Lung (tissue), 11 donors: ENCODE measurements at regions not wholly inside any gene's neighbourhood (a gene's known extent, or its start where the extent isn't known, plus 50 kb on each side); places are given as distances from the start of the nearest gene placed in this dataset.

Experiments used
- ATAC-seq: fragments of 200-7000 bp; cut with Tn5 transposase; one replicate; pipeline ENCODE4 v1.9.1; 2020; ENCODE audit warnings: moderate number of reproducible peaks; ENCODE audit not compliant: insufficient read depth, low FRiP score
- DNase-seq, 3 donors: peaks; one replicate each; pipeline ENCODE4 v3.0.0-alpha.2; 2013 to 2017
- H3K27ac ChIP-seq, 2 donors: one replicate each; pipeline ENCODE4 v1.5.1; 2013; ENCODE audit warnings: mild to moderate bottlenecking in 2 of 2, moderate library complexity in 2 of 2, control low read depth in 1 of 2, inconsistent platforms in 1 of 2, low read depth in 1 of 2, low read length in 1 of 2
- H3K27me3 ChIP-seq, 3 donors: one replicate each; pipeline ENCODE4 v1.5.1; 2013; ENCODE audit warnings: low read length in 2 of 3; ENCODE audit not compliant: control insufficient read depth in 3 of 3, insufficient read depth in 3 of 3
- H3K36me3 ChIP-seq, 4 donors: one replicate each; pipeline ENCODE4 v1.5.1; 2013; ENCODE audit warnings: low read length in 4 of 4, mild to moderate bottlenecking in 1 of 4, moderate library complexity in 1 of 4; ENCODE audit not compliant: control insufficient read depth in 4 of 4, insufficient read depth in 4 of 4
- H3K4me1 ChIP-seq, 5 donors: one replicate each; pipeline ENCODE4 v1.5.1; 2013; ENCODE audit warnings: low read length in 5 of 5, mild to moderate bottlenecking in 2 of 5, moderate library complexity in 1 of 5; ENCODE audit not compliant: control insufficient read depth in 5 of 5, insufficient read depth in 5 of 5
- H3K4me3 ChIP-seq: one replicate; pipeline ENCODE4 v1.5.1; 2013; ENCODE audit warnings: mild to moderate bottlenecking, control low read depth, moderate library complexity
- H3K9ac ChIP-seq, 2 donors: one replicate each; pipeline ENCODE4 v1.5.1; 2013; ENCODE audit warnings: low read length in 2 of 2, control low read depth in 1 of 2; ENCODE audit not compliant: insufficient read depth in 1 of 2
- H3K9me3 ChIP-seq, 4 donors: one replicate each; pipeline ENCODE4 v1.5.1; 2013; ENCODE audit warnings: low read length in 3 of 4, mild to moderate bottlenecking in 1 of 4, moderate library complexity in 1 of 4; ENCODE audit not compliant: control insufficient read depth in 4 of 4, insufficient read depth in 3 of 4
- CTCF ChIP-seq: IDR thresholded peaks from 2 replicates; pipeline ENCODE4 v1.5.1; 2012; ENCODE audit warnings: mild to moderate bottlenecking; ENCODE audit errors: control extremely low read depth, extremely low read depth
- WGBS, 2 donors: extraction: QIAGEN DNeasy Blood & Tissue Kit; methylation state at CpG; one replicate each; pipeline ENCODE4 v1.1.7; 2013; 5-methylcytosine and 5-hydroxymethylcytosine counted together
- donor health status: control.
- donor health status: control.
- donor health status: Bipolar disorder and iron deficiency.
- donor health status: healthy.
- donor health status: DM: yes; HTN: yes; CAD: no.

- DNase-seq (peak in 1 of 3 donors; percentile 24), ATAC-seq (no peak)
- Histone ChIP-seq H3K9ac (no peak overlapping the region), H3K36me3 (no peaks in the 10 kb centered on the region), H3K27ac (no peak overlapping the region), H3K27me3 (no peaks in the 10 kb centered on the region), H3K4me1 (peaks cover 0 to 7% (median 0%) of the 10 kb centered on the region in 5 donors), H3K4me3 (no peak overlapping the region), H3K9me3 (no peaks in the 10 kb centered on the region)
- no peak for TF ChIP-seq CTCF
- WGBS, 2 donors = 71% methylated on average over 12 of the region's 12 CpGs
Observed at GRCh38 chr4:7139167-7139982, 53.0 kb upstream of the SORCS2 start.

- Histone ChIP-seq H3K27ac (no peak overlapping the region), H3K27me3 (no peaks in the 10 kb centered on the region), H3K9ac (no peak overlapping the region), H3K36me3 (no peaks in the 10 kb centered on the region), H3K4me1 (peaks cover 0 to 7% (median 0%) of the 10 kb centered on the region in 5 donors), H3K4me3 (no peak overlapping the region), H3K9me3 (no peaks in the 10 kb centered on the region)
- DNase-seq = no peak
- no peak for TF ChIP-seq CTCF
- ATAC-seq = no peak
- WGBS, 2 donors = 85 to 90% methylated on average over 21 of the region's 21 CpGs
Observed at GRCh38 chr4:7138223-7139166, 53.8 kb upstream of the SORCS2 start.

- no peak overlapping the region for H3K4me3 ChIP-seq
- WGBS, 2 donors = 88 to 93% methylated on average over 30 of the region's 30 CpGs
- no peaks in the 10 kb centered on the region for H3K9me3 ChIP-seq
- ATAC-seq (no peak), DNase-seq (no peak)
- H3K36me3 ChIP-seq = no peaks in the 10 kb centered on the region
- no peaks in the 10 kb centered on the region for H3K27me3 ChIP-seq
- peaks cover 0 to 7% (median 0%) of the 10 kb centered on the region in 5 donors for H3K4me1 ChIP-seq
- no peak for TF ChIP-seq CTCF
- no peak overlapping the region for H3K9ac ChIP-seq
- H3K27ac ChIP-seq = no peak overlapping the region
Observed at GRCh38 chr4:7137326-7138200, 54.8 kb upstream of the SORCS2 start.
